NCI-H2196 (cell line): ENCODE measurements at regions not wholly inside any gene's neighbourhood (a gene's known extent, or its start where the extent isn't known, plus 50 kb on each side); places are given as distances from the start of the nearest gene placed in this dataset.

Experiments
- DNase-seq: peaks from one replicate; lab custom pipeline; 2025; ENCODE audit not compliant: unreplicated experiment; lab: John Stamatoyannopoulos, UW

GRCh38 chr20:39103732-39104131, 141.6 kb downstream of the DHX35 start:
- peak; percentile 13 for DNase-seq

- DNase-seq, result no peak
Observed at GRCh38 chr20:39103305-39103704, 141.2 kb downstream of the DHX35 start.

- no peak for DNase-seq
Observed at GRCh38 chr20:39101895-39102294, 139.8 kb downstream of the DHX35 start.

GRCh38 chr20:39100691-39101090, 138.5 kb downstream of the DHX35 start:
- no peak for DNase-seq

GRCh38 chr20:39097889-39098288, 135.7 kb downstream of the DHX35 start:
- DNase-seq, result no peak

GRCh38 chr20:39095870-39096269, 133.7 kb downstream of the DHX35 start:
- no peak for DNase-seq

GRCh38 chr20:39094391-39094790, 132.2 kb downstream of the DHX35 start:
- no peak for DNase-seq

- no peak for DNase-seq
Observed at GRCh38 chr20:39092733-39093410, 130.7 kb downstream of the DHX35 start.

GRCh38 chr20:39090906-39091305, 128.8 kb downstream of the DHX35 start:
- no peak for DNase-seq

GRCh38 chr20:39089797-39090196, 127.7 kb downstream of the DHX35 start:
- DNase-seq, result no peak
